Panc1 (cell line): ENCODE measurements at regions not wholly inside any gene's neighbourhood (a gene's known extent, or its start where the extent isn't known, plus 50 kb on each side); places are given as distances from the start of the nearest gene placed in this dataset.

ENCODE experiments used
- ATAC-seq: fragments of 200-7000 bp; cut with Tn5 transposase; 2 replicates; pipeline ENCODE4 v1.9.1; 2020; ENCODE audit warnings: mild to moderate bottlenecking, moderate library complexity
- BruUV-seq: library from RNA; stranded (reverse); fragments of 400-500 nt; replicated peaks from 2 replicates; lab custom pipeline; 2021; lab: Mats Ljungman, UMichigan
- CTCF ChIA-PET: fragments of 300-600 bp; sonication (Branson Sonifier 250); formaldehyde crosslinking; loops from one replicate; lab custom pipeline; 2022; ENCODE audit warnings: antibody characterized with exemption; lab: Charles Lee
- POLR2A ChIA-PET: fragments of 300-600 bp; sonication (Branson Sonifier 250); formaldehyde crosslinking; loops from one replicate; lab custom pipeline; 2022; ENCODE audit warnings: antibody characterized with exemption; lab: Charles Lee
- DNase-seq: peaks from one replicate; pipeline ENCODE4 v3.0.0-alpha.2; 2010; ENCODE audit warnings: low read depth, low spot score
- H3K27ac ChIP-seq: 2 replicates; pipeline ENCODE4 v1.5.1; 2011; ENCODE audit warnings: mild to moderate bottlenecking, low read length, inconsistent platforms
- H3K27me3 ChIP-seq: fragments of 200-500 bp; sonication (Bioruptor generic); 2 replicates; pipeline ENCODE4 v1.6.0; 2014; ENCODE audit warnings: low read length, inconsistent platforms; ENCODE audit not compliant: control insufficient read depth, insufficient read depth
- H3K36me3 ChIP-seq: fragments of 200-500 bp; sonication (Bioruptor generic); 2 replicates; pipeline ENCODE4 v1.5.1; 2014; ENCODE audit warnings: inconsistent platforms, mild to moderate bottlenecking, low read length, moderate library complexity; ENCODE audit not compliant: control insufficient read depth, insufficient read depth
- H3K4me1 ChIP-seq: 2 replicates; pipeline ENCODE4 v1.5.1; 2011; ENCODE audit warnings: inconsistent platforms, mild to moderate bottlenecking, low read length, moderate library complexity; ENCODE audit not compliant: control insufficient read depth, insufficient read depth
- H3K4me3 ChIP-seq, 2 experiments: 2 replicates each; pipeline ENCODE4 v1.5.1; 2011 to 2012; ENCODE audit warnings: low read depth in 2 of 2, low read length in 2 of 2, mild to moderate bottlenecking in 2 of 2, inconsistent platforms in 1 of 2, moderate library complexity in 1 of 2
- H3K9me3 ChIP-seq: fragments of 200-500 bp; sonication (Bioruptor generic); 2 replicates; pipeline ENCODE4 v1.5.1; 2014; ENCODE audit warnings: low read depth, mild to moderate bottlenecking, inconsistent platforms, low read length, moderate library complexity; ENCODE audit not compliant: control insufficient read depth, insufficient read depth
- CTCF ChIP-seq: fragments of 450-650 bp; IDR thresholded peaks from 2 replicates; pipeline ENCODE4 v1.5.1; 2017; ENCODE audit warnings: mild to moderate bottlenecking
- POLR2AphosphoS5 ChIP-seq: IDR thresholded peaks from 2 replicates; pipeline ENCODE4 v1.6.1; 2012; ENCODE audit warnings: mild to moderate bottlenecking, low read depth, low read length, moderate library complexity
- REST ChIP-seq, 2 experiments: IDR thresholded peaks; 2 replicates each; pipeline ENCODE4 v1.6.1; 2011 to 2012; ENCODE audit warnings: low read depth in 2 of 2, control low read depth in 1 of 2, low read length in 1 of 2, mild to moderate bottlenecking in 1 of 2, moderate library complexity in 1 of 2; ENCODE audit not compliant: insufficient read depth in 1 of 2
- SIN3A ChIP-seq: IDR thresholded peaks from 2 replicates; pipeline ENCODE4 v1.6.1; 2012; ENCODE audit warnings: low read depth, mild to moderate bottlenecking, low read length, moderate library complexity, borderline replicate concordance; ENCODE audit not compliant: insufficient read depth
- TCF7L2 ChIP-seq: IDR thresholded peaks from 2 replicates; pipeline ENCODE4 v1.6.1; 2011; ENCODE audit warnings: mild to moderate bottlenecking, low read depth, low read length, inconsistent platforms
- in situ Hi-C: cut with HindIII; loops from 2 replicates; pipeline ENCODE4 v1.10.0; 2016; ENCODE audit warnings: low sequenced_read_pairs, low pct_unique_long_range_greater_than_20kb
- intact Hi-C: fragments of 100-400 bp; cut with micrococcal nuclease; formaldehyde crosslinking; loops from one replicate; pipeline ENCODE4 v1.10.0; 2022; ENCODE audit not compliant: unreplicated experiment

GRCh38 chr9:110040788-110041187 is 167.2 kb downstream of the C9orf152 start:
- Histone ChIP-seq H3K9me3 (no peaks in the 10 kb centered on the region), H3K27ac (no peak overlapping the region), H3K4me3 (no peak overlapping the region), H3K27me3 (no peaks in the 10 kb centered on the region), H3K36me3 (no peaks in the 10 kb centered on the region), H3K4me1 (no peaks in the 10 kb centered on the region)
- no TSS peak for BruUV-seq
- TF ChIP-seq REST (IDR thresholded peaks at IDR 0.05; ENCODE audit: insufficient read depth in 1 of 2, low read depth in 2 of 2, low read length in 1 of 2), result no peak
- TF ChIP-seq CTCF, result no peak
- no peak for TF ChIP-seq TCF7L2
- TF ChIP-seq POLR2AphosphoS5, result no peak
- TF ChIP-seq SIN3A, result no peak
- intact Hi-C loops (no loop called here), in situ Hi-C loops (no loop called here)
- DNase-seq, result no peak
- ChIA-PET CTCF (no interaction called here), POLR2A (no interaction called here)
- ATAC-seq, result no peak

GRCh38 chr9:110041452-110041851 is 166.5 kb downstream of the C9orf152 start:
- intact Hi-C loops, result no loop called here
- no peak for TF ChIP-seq TCF7L2
- TF ChIP-seq REST (IDR thresholded peaks at IDR 0.05; ENCODE audit: insufficient read depth in 1 of 2, low read depth in 2 of 2, low read length in 1 of 2), result no peak
- TF ChIP-seq SIN3A, result no peak
- TF ChIP-seq POLR2AphosphoS5, result no peak
- TF ChIP-seq CTCF, result no peak
- no peak for DNase-seq
- Histone ChIP-seq H3K36me3 (no peaks in the 10 kb centered on the region), H3K9me3 (no peaks in the 10 kb centered on the region), H3K27me3 (no peaks in the 10 kb centered on the region), H3K4me1 (no peaks in the 10 kb centered on the region), H3K27ac (no peak overlapping the region), H3K4me3 (no peak overlapping the region)
- in situ Hi-C loops, result no loop called here
- ChIA-PET CTCF (no interaction called here), POLR2A (no interaction called here)
- no TSS peak for BruUV-seq
- ATAC-seq, result no peak
